Vagina (tissue), 2 donors: ENCODE measurements at regions not wholly inside any gene's neighbourhood (a gene's known extent, or its start where the extent isn't known, plus 50 kb on each side); places are given as distances from the start of the nearest gene placed in this dataset.

Source experiments
- DNase-seq, 2 donors: peaks; one replicate each; pipeline ENCODE4 v3.0.0-alpha.2; 2017; ENCODE audit errors: extremely low spot score in 2 of 2
- H3K27ac ChIP-seq: fragments of 200-600 bp; sonication (generic); one replicate; pipeline ENCODE4 v1.5.1; 2019
- H3K27me3 ChIP-seq: fragments of 200-600 bp; sonication (generic); one replicate; pipeline ENCODE4 v1.5.1; 2019
- H3K36me3 ChIP-seq, 2 donors: fragments of 200-600 bp; sonication (generic); one replicate each; pipeline ENCODE4 v1.5.1; 2017 to 2019
- H3K4me1 ChIP-seq: fragments of 200-600 bp; sonication (generic); one replicate; pipeline ENCODE4 v1.5.1; 2019
- H3K4me3 ChIP-seq, 2 donors: fragments of 200-600 bp; sonication (generic); 1 replicate in 1 of 2; 2 replicates in 1 of 2; pipeline ENCODE4 v1.5.1; 2016 to 2019
- H3K9me3 ChIP-seq: fragments of 200-600 bp; sonication (generic); one replicate; pipeline ENCODE4 v1.5.1; 2019
- POLR2A ChIP-seq, 2 donors: fragments of 450-650 bp; IDR thresholded peaks; one replicate each; pipeline ENCODE4 v1.6.1; 2017; ENCODE audit warnings: antibody characterized with exemption in 2 of 2, mild to moderate bottlenecking in 2 of 2, moderate library complexity in 2 of 2
- POLR2AphosphoS5 ChIP-seq, 2 donors: sonication (generic); formaldehyde crosslinking; IDR thresholded peaks; one replicate each; pipeline ENCODE4 v1.9.0; 2017; ENCODE audit warnings: antibody characterized with exemption in 2 of 2, mild to moderate bottlenecking in 2 of 2, low read depth in 1 of 2; ENCODE audit not compliant: insufficient read depth in 1 of 2
- intact Hi-C: fragments of 100-400 bp; cut with DNase I; formaldehyde crosslinking; loops from one replicate; pipeline ENCODE4 v1.15.1; 2023
- TF ChIP-seq, protein P1 (sequence below), 3 experiments: fragments of 450-650 bp in 2 of 3; fragments of 200-600 bp in 1 of 3; sonication (generic) in 1 of 3; IDR thresholded peaks; one replicate each; pipeline ENCODE4 v1.5.1; 2017 to 2019; ENCODE audit warnings: antibody characterized with exemption in 3 of 3, mild to moderate bottlenecking in 2 of 3, moderate library complexity in 2 of 3

DNA sequence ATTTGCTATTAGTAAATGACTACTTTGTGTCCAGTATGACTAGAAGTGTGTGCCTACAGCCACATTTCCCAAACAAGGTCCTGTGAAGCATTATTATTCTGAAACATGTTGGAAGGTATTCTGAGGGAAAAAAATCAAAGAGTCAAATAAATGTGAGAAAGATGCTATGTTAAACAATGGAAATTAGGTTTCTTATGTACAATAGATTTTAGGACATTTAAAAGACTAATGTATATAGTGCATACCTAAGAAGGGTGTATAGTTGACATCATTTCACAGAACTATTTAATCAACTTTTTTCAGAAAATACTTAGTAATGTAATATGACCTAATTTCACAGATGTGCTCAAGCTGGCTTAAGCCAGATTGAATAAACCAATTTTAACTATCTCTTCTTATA, 582.5 kb downstream of the USP25 start:
- Histone ChIP-seq H3K4me1 (peaks cover 28% of the 10 kb centered on the region), H3K27ac (peak overlapping the region; percentile 87), H3K9me3 (no peaks in the 10 kb centered on the region), H3K36me3 (no peaks in the 10 kb centered on the region), H3K4me3 (no peak overlapping the region), H3K27me3 (no peaks in the 10 kb centered on the region)
- no peak for DNase-seq
- intact Hi-C loops: loop anchor here (10.0 kb wide), 1 partner anchor 228 kb away; no protein-coding TSS in a partner anchor
- TF ChIP-seq, protein P1, sequence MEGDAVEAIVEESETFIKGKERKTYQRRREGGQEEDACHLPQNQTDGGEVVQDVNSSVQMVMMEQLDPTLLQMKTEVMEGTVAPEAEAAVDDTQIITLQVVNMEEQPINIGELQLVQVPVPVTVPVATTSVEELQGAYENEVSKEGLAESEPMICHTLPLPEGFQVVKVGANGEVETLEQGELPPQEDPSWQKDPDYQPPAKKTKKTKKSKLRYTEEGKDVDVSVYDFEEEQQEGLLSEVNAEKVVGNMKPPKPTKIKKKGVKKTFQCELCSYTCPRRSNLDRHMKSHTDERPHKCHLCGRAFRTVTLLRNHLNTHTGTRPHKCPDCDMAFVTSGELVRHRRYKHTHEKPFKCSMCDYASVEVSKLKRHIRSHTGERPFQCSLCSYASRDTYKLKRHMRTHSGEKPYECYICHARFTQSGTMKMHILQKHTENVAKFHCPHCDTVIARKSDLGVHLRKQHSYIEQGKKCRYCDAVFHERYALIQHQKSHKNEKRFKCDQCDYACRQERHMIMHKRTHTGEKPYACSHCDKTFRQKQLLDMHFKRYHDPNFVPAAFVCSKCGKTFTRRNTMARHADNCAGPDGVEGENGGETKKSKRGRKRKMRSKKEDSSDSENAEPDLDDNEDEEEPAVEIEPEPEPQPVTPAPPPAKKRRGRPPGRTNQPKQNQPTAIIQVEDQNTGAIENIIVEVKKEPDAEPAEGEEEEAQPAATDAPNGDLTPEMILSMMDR (IDR thresholded peaks at IDR 0.05): no peak
- TF ChIP-seq POLR2A (IDR thresholded peaks at IDR 0.05): no peak
- no peak for TF ChIP-seq POLR2AphosphoS5 (IDR thresholded peaks at IDR 0.05; ENCODE audit: insufficient read depth in 1 of 2, low read depth in 1 of 2)

DNA sequence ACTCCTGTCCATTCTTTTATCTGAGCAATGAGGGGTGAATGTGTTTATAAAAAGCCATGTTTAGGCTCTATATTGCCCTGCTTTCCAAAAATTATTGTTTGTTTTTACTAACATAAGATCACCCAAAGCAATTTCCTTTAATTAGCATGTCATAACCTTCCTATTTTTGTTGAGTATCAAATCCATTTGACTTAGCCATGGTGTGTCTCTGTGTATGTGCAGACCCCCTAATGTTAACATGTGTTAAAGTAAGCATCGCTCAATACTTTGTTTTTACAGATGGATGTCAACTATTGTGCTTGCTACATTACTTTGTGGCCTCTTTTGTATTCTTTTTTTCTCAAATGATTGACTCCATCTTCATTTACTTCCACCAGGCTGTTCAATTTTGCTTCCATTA, 585.4 kb downstream of the USP25 start:
- H3K27me3 ChIP-seq: no peaks in the 10 kb centered on the region
- H3K4me3 ChIP-seq: no peak overlapping the region
- TF ChIP-seq POLR2AphosphoS5 (IDR thresholded peaks at IDR 0.05; ENCODE audit: insufficient read depth in 1 of 2, low read depth in 1 of 2) (no peak), POLR2A (IDR thresholded peaks at IDR 0.05) (no peak)
- intact Hi-C loops: loop anchor here (10.0 kb wide), 1 partner anchor 230 kb away; no protein-coding TSS in a partner anchor
- DNase-seq: no peak
- no peaks in the 10 kb centered on the region for H3K9me3 ChIP-seq
- peaks cover 23% of the 10 kb centered on the region for H3K4me1 ChIP-seq
- no peaks in the 10 kb centered on the region for H3K36me3 ChIP-seq
- H3K27ac ChIP-seq: no peak overlapping the region

DNA sequence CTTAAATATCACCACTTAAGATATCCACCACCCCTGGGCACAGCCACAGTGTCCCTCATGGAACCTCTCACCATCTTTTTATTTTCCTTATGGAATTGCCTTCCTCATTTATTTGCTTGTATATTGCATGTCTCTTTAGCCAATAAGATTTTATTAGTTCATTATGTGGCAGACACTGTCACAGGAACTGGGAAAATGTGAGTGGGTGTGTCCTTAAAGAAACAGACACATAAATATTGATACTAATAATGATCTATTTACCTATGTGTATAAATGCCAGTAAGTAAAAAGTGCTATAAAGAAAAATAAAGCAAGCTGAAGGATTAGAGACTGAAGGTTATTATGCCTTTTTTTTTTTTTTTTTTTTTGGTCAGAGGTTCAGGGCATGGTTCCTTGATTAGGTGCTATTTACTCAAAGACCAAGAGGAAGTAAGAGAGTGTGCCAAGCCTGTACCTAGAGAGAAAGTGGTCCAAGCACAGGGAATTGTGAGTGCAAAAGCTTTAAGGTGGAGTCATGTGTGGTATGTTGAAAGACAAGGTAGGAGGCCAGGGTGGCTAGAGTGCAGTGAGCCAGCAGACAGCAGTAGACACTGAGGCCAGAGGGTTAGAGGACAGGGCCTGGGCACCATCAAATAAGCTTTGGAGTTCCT, 589.0 kb downstream of the USP25 start:
- H3K4me1 ChIP-seq: peaks cover 26% of the 10 kb centered on the region
- DNase-seq: no peak
- H3K36me3 ChIP-seq: no peaks in the 10 kb centered on the region
- H3K9me3 ChIP-seq: no peaks in the 10 kb centered on the region
- TF ChIP-seq, protein P1 (IDR thresholded peaks at IDR 0.05): no peak
- H3K27me3 ChIP-seq: no peaks in the 10 kb centered on the region
- no peak overlapping the region for H3K4me3 ChIP-seq
- peak overlapping the region; percentile 6 for H3K27ac ChIP-seq
- intact Hi-C loops: loop anchor here (10.0 kb wide), 1 partner anchor 234 kb away; no protein-coding TSS in a partner anchor

DNA sequence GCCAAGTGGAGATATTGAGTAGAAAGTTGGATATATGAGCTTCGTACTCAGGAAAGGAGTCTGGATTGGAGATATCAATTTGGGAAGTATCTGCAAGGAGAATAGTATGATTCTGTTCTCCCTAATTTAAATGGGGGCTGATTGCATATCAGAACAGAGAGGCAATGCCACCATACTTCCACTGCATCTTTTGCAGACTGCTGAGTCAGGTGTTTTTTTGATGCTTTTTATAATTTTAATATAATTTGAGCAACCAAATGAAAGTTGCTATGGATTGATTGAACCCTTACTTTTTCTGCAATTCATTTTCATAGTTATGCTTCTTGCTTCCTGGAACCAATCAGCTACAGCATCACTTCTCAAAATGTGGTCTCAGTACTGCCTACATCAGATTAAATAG, 590.3 kb downstream of the USP25 start:
- H3K4me1 ChIP-seq: peaks cover 29% of the 10 kb centered on the region
- H3K9me3 ChIP-seq: no peaks in the 10 kb centered on the region
- no peak for DNase-seq
- H3K4me3 ChIP-seq: no peak overlapping the region
- no peaks in the 10 kb centered on the region for H3K36me3 ChIP-seq
- H3K27me3 ChIP-seq: no peaks in the 10 kb centered on the region
- H3K27ac ChIP-seq: no peak overlapping the region
- intact Hi-C loops: no loop called here
- TF ChIP-seq POLR2AphosphoS5 (IDR thresholded peaks at IDR 0.05; ENCODE audit: insufficient read depth in 1 of 2, low read depth in 1 of 2) (no peak), POLR2A (IDR thresholded peaks at IDR 0.05) (no peak)
- TF ChIP-seq, protein P1 (IDR thresholded peaks at IDR 0.05): no peak

DNA sequence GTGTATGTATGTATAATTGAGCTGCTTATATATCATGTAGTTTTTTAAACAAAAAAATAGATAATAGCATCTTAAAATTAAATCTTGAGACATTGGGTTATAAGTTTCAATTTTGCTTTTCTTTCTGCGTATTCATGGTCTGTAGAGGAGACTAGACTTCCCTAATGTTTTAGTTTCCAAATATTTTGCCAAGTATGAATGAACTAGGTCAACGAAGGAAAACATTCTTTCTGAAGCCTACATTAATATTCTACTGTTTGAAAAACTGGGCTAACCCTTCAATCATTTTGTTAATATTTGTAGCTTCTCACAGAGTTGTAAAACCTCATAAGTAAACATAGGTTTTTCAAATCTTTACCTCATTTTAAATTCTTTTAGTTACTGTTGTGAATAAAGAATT, 592.7 kb downstream of the USP25 start:
- Histone ChIP-seq H3K27me3 (no peaks in the 10 kb centered on the region), H3K4me1 (peaks cover 21% of the 10 kb centered on the region), H3K36me3 (no peaks in the 10 kb centered on the region), H3K4me3 (no peak overlapping the region), H3K9me3 (no peaks in the 10 kb centered on the region), H3K27ac (no peak overlapping the region)
- intact Hi-C loops: no loop called here
- DNase-seq: no peak
- TF ChIP-seq, protein P1 (IDR thresholded peaks at IDR 0.05): no peak
- TF ChIP-seq POLR2A (IDR thresholded peaks at IDR 0.05) (no peak), POLR2AphosphoS5 (IDR thresholded peaks at IDR 0.05; ENCODE audit: insufficient read depth in 1 of 2, low read depth in 1 of 2) (no peak)
